ENCODE measurements at regions not wholly inside any gene's neighbourhood (a gene's known extent, or its start where the extent isn't known, plus 50 kb on each side); places are given as distances from the start of the nearest gene placed in this dataset.

DNA sequence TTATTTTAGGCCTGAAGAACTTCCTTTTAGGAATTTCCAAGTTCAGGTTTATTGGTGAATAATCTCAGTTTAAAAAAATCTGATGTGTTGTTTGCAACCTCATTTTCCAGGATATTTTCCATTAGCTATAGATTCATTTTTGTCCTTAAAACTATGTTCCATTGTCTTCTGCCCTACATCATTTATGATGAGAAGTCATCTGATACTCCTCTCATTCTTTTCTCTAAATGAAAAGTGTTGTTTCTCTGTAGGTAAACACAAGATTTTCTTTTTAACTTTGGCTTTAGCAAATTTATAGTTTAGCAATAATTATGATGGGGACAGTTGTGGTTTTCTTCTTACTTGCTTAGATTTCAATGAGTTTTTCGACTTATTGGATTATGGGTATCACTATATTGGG lies 427.3 kb downstream of the DCDC2C start:
- Histone ChIP-seq H3K27me3 (ENCODE audit: control insufficient read depth in 1 of 2, insufficient read depth in 2 of 2, low read length in 2 of 2) (no peaks in the 10 kb centered on the region), H3K9me3 (ENCODE audit: low read length) (peaks cover 31% of the 10 kb centered on the region), H3K4me2 (ENCODE audit: low read depth, low read length) (no peak overlapping the region), H3K79me2 (ENCODE audit: insufficient read depth, low read length) (no peaks in the 10 kb centered on the region), H3K4me1 (ENCODE audit: insufficient read depth, low read length) (no peaks in the 10 kb centered on the region), H2AFZ (ENCODE audit: low read length) (no peak overlapping the region), H4K20me1 (ENCODE audit: insufficient read depth, low read length) (no peaks in the 10 kb centered on the region), H3K4me3 (replicated peaks in 1 of 3; ENCODE audit: insufficient read depth in 1 of 3, low read depth in 2 of 3, low read length in 3 of 3) (no peak overlapping the region), H3K36me3 (replicated peaks in 1 of 2; ENCODE audit: control insufficient read depth in 1 of 2, insufficient read depth in 2 of 2, low read length in 2 of 2) (no peaks in the 10 kb centered on the region), H3K27ac (ENCODE audit: extremely low read length, insufficient read depth, low read length) (no peak overlapping the region), H3K9ac (ENCODE audit: insufficient read depth, low read depth, low read length) (no peak overlapping the region)
- CTCF ChIA-PET (ENCODE audit: low intra/inter-chr PET ratio, low total read pairs): no interaction called here
- in situ Hi-C loops (cut with HindIII; ENCODE audit: extremely low pct_ligation_motif_present, low pct_unique_long_range_greater_than_20kb) (no loop called here), intact Hi-C loops (cut with micrococcal nuclease; ENCODE audit: unreplicated experiment) (no loop called here)
- no TSS peak for BruUV-seq (replicated peaks)
- WGBS (ENCODE audit: low lambda C conversion rate): 2% methylated on average over 1 of the region's 1 CpG
- FAIRE-seq (no peak), DNase-seq (ENCODE audit: low spot score) (no peak), ATAC-seq (no peak)
- POLR2A ChIA-PET: no interaction called here
- TF ChIP-seq ATRX (CRISPR knock-in tag; IDR thresholded peaks at IDR 0.05; ENCODE audit: borderline replicate concordance) (no peak), ZBTB42 (CRISPR knock-in tag; IDR thresholded peaks at IDR 0.05) (no peak), ZNF550 (CRISPR knock-in tag; IDR thresholded peaks at IDR 0.05; ENCODE audit: borderline replicate concordance) (no peak), ZFYVE20 (CRISPR knock-in tag; IDR thresholded peaks at IDR 0.05; ENCODE audit: borderline replicate concordance, low read depth) (no peak), ZNF317 (CRISPR knock-in tag; IDR thresholded peaks at IDR 0.05) (peak; percentile 99), KDM5A (IDR thresholded peaks at IDR 0.05; ENCODE audit: borderline replicate concordance, low read length) (no peak), MTF1 (CRISPR knock-in tag; IDR thresholded peaks at IDR 0.05) (no peak)

DNA sequence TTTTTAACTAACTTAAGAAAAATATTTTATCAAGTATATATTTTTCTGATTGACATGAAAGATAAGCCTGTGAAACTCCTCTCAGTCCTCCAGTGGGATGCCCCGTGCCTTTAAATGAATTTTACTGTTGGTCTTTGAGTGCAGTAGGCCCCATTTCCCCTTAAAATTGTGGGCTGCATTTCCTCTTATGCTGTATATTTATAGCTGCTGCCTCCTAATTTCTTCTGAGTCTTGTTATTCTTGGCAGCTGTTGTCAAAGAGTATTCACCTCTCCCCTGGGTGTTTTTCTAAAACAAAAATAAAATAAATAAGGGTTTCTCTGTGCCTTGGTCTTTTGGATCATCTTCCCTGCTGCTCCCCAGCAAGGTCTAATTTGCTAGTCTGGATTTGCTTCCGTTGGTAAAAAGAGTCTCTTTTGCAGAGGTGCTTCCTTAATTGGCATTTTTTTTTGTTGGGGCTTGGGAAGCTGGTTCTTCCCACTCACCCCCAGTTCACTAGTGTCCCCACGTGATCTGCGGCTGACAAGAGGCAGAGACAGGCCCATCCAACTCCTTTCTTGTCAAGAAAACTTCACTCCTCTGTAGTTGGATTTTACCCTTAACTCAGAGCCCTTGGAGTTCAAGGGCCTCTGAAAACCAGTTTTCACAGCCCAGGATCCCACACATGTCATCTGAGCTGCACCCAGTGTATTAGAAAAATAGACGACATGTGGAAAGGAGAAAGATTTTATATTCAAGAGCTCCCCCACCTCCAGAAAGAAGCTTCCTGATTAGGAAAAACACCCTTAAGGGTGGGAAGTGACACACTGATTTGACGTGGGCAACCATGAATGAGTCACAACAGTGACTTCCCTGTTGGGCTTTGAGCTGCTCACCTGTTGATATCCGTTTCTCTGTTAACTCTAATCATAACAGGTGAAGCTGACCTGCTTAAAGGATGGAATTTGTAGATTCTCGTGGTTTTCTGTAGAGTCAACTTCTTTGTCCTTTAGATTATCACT lies 431.5 kb downstream of the DCDC2C start:
- BruUV-seq (replicated peaks): no TSS peak
- FAIRE-seq (no peak), DNase-seq (ENCODE audit: low spot score) (no peak), ATAC-seq (no peak)
- intact Hi-C loops (cut with micrococcal nuclease; ENCODE audit: unreplicated experiment) (no loop called here), in situ Hi-C loops (cut with HindIII; ENCODE audit: extremely low pct_ligation_motif_present, low pct_unique_long_range_greater_than_20kb) (no loop called here)
- Histone ChIP-seq H3K27me3 (ENCODE audit: control insufficient read depth in 1 of 2, insufficient read depth in 2 of 2, low read length in 2 of 2) (no peaks in the 10 kb centered on the region), H2AFZ (ENCODE audit: low read length) (no peak overlapping the region), H3K4me2 (ENCODE audit: low read depth, low read length) (no peak overlapping the region), H3K36me3 (replicated peaks in 1 of 2; ENCODE audit: control insufficient read depth in 1 of 2, insufficient read depth in 2 of 2, low read length in 2 of 2) (no peaks in the 10 kb centered on the region), H3K9ac (ENCODE audit: insufficient read depth, low read depth, low read length) (no peak overlapping the region), H3K27ac (ENCODE audit: extremely low read length, insufficient read depth, low read length) (no peak overlapping the region), H3K4me1 (ENCODE audit: insufficient read depth, low read length) (no peaks in the 10 kb centered on the region), H3K9me3 (ENCODE audit: low read length) (peaks cover 27% of the 10 kb centered on the region), H3K79me2 (ENCODE audit: insufficient read depth, low read length) (no peaks in the 10 kb centered on the region), H3K4me3 (replicated peaks in 1 of 3; ENCODE audit: insufficient read depth in 1 of 3, low read depth in 2 of 3, low read length in 3 of 3) (no peak overlapping the region), H4K20me1 (ENCODE audit: insufficient read depth, low read length) (no peaks in the 10 kb centered on the region)
- CTCF ChIA-PET (ENCODE audit: low intra/inter-chr PET ratio, low total read pairs): no interaction called here
- POLR2A ChIA-PET: no interaction called here
- 3% methylated on average over 8 of the region's 8 CpGs for WGBS (ENCODE audit: low lambda C conversion rate)
- TF ChIP-seq, protein P1, sequence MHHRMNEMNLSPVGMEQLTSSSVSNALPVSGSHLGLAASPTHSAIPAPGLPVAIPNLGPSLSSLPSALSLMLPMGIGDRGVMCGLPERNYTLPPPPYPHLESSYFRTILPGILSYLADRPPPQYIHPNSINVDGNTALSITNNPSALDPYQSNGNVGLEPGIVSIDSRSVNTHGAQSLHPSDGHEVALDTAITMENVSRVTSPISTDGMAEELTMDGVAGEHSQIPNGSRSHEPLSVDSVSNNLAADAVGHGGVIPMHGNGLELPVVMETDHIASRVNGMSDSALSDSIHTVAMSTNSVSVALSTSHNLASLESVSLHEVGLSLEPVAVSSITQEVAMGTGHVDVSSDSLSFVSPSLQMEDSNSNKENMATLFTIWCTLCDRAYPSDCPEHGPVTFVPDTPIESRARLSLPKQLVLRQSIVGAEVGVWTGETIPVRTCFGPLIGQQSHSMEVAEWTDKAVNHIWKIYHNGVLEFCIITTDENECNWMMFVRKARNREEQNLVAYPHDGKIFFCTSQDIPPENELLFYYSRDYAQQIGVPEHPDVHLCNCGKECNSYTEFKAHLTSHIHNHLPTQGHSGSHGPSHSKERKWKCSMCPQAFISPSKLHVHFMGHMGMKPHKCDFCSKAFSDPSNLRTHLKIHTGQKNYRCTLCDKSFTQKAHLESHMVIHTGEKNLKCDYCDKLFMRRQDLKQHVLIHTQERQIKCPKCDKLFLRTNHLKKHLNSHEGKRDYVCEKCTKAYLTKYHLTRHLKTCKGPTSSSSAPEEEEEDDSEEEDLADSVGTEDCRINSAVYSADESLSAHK (CRISPR knock-in tag; IDR thresholded peaks at IDR 0.05; ENCODE audit: borderline replicate concordance): no peak
- TF ChIP-seq FOXP1 (IDR thresholded peaks at IDR 0.05) (no peak), FOXP1 (CRISPR knock-in tag; IDR thresholded peaks at IDR 0.05) (no peak), ARID3A (IDR thresholded peaks at IDR 0.05; ENCODE audit: low read depth, low read length) (no peak), KLF6 (CRISPR knock-in tag; IDR thresholded peaks at IDR 0.05) (no peak), ZNF674 (CRISPR knock-in tag; IDR thresholded peaks at IDR 0.05; ENCODE audit: low read depth) (no peak), NPAS2 (CRISPR knock-in tag; IDR thresholded peaks at IDR 0.05; ENCODE audit: borderline replicate concordance) (no peak), POLR2G (IDR thresholded peaks at IDR 0.05; ENCODE audit: low read depth, low read length) (no peak), ATAD3A (CRISPR knock-in tag; IDR thresholded peaks at IDR 0.05) (no peak)
